ENCODE measurements at regions not wholly inside any gene's neighbourhood (a gene's known extent, or its start where the extent isn't known, plus 50 kb on each side); places are given as distances from the start of the nearest gene placed in this dataset.
"Not testable (repeated sequence)": the region's sequence is repeated elsewhere in the genome, so short reads cannot be mapped to it uniquely, and the experiment has no call there.

DNA sequence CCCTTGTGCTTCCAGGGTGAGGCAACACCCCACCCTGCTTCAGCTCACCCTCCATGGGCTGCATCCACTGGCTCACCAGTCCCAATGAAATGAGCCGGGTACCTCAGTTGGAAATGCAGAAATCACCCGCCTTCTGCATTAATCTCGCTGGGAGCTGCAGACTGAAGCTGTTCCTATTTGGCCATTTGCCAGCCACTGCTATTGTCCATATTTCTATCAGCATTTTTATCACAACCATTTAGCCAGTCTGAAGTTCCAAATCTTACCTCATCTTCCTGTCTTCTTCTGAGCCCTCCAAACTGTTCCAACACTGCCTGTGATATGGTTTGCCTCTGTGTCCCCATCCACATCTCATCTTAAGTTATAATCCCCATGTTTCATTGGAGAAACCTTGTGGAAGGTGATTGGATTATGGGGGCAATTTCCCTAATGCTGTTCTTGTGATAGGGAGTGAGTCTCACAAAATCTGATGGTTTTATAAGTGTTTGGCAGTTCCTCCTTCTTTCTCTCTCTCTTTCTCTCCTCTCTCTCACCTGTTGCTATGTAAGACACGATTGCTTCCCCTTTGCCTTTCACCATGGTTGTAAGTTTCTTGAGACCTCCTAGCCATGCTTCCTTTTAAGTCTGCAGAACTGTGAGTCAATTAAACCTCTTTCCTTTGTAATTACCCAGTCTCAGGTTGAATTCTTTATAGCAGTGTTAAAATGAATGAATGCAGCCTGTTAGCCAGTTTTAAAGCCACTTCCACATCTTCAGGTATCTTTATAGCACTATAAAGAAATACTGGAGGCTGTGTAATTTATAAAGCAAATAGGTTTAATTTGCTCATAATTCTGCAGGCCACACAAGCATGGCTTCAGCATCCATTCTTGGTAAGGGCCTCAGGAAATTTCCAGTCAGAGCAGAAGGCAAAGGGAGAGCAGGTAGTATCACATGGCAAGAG lies 203.5 kb downstream of the FCRL5 start:
- Mint-ChIP-seq H3K4me3 (ENCODE audit: unreplicated experiment) (no peak overlapping the region), H3K27me3 (ENCODE audit: insufficient read depth, unreplicated experiment) (no peaks in the 10 kb centered on the region), H3K9me3 (ENCODE audit: unreplicated experiment) (peaks cover 41% of the 10 kb centered on the region), H3K4me1 (ENCODE audit: low read depth, unreplicated experiment) (no peaks in the 10 kb centered on the region), H3K36me3 (ENCODE audit: insufficient read depth, unreplicated experiment) (no peaks in the 10 kb centered on the region), H3K27ac (ENCODE audit: unreplicated experiment) (no peak overlapping the region)
- H3K4me1 ChIP-seq, result peaks cover 5% of the 10 kb centered on the region; the same call in 1 of the 2 replicates
- TF ChIP-seq, protein P1, sequence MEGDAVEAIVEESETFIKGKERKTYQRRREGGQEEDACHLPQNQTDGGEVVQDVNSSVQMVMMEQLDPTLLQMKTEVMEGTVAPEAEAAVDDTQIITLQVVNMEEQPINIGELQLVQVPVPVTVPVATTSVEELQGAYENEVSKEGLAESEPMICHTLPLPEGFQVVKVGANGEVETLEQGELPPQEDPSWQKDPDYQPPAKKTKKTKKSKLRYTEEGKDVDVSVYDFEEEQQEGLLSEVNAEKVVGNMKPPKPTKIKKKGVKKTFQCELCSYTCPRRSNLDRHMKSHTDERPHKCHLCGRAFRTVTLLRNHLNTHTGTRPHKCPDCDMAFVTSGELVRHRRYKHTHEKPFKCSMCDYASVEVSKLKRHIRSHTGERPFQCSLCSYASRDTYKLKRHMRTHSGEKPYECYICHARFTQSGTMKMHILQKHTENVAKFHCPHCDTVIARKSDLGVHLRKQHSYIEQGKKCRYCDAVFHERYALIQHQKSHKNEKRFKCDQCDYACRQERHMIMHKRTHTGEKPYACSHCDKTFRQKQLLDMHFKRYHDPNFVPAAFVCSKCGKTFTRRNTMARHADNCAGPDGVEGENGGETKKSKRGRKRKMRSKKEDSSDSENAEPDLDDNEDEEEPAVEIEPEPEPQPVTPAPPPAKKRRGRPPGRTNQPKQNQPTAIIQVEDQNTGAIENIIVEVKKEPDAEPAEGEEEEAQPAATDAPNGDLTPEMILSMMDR (IDR thresholded peaks at IDR 0.05; ENCODE audit: insufficient read depth in 1 of 2, low read depth in 1 of 2, low read length in 1 of 2, severe bottlenecking in 1 of 2, unreplicated experiment in 1 of 2), result no peak
- no peaks in the 10 kb centered on the region for H3K36me3 ChIP-seq (ENCODE audit: control insufficient read depth, insufficient read depth, low read length)
- H3K4me3 ChIP-seq (ENCODE audit: low read depth, low read length), result no peak overlapping the region
- BruUV-seq (replicated peaks), result no TSS peak
- ChIA-PET POLR2A (no interaction called here), CTCF (no interaction called here)
- intact Hi-C loops (cut with micrococcal nuclease; ENCODE audit: unreplicated experiment), result no loop called here
- H3K27me3 ChIP-seq (replicated peaks; ENCODE audit: control insufficient read depth, insufficient read depth, low read length), result no peaks in the 10 kb centered on the region
- H3K9me3 ChIP-seq, result no peaks in the 10 kb centered on the region
- DNase-seq, result no peak

DNA sequence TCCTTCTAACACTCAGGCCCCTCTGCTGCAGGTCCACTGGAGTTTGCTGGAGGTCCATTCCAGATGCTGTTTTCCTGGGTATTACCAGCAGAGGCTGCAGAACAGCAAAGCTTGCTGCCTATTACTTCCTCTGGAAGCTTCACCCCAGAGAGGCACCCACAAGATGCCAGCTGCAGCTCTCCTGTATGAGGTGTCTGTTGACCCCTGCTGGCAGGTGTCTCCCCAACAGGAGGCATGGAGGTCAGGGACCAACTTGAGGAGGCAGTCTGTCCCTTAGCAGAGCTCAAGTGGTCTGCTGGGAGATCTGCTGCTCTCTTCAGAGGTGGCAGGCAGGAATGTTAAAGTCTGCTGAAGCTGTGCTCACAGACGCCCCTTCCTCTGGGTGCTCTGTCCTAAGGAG lies 204.8 kb downstream of the FCRL5 start:
- Histone ChIP-seq H3K27me3 (replicated peaks; ENCODE audit: control insufficient read depth, insufficient read depth, low read length) (no peaks in the 10 kb centered on the region), H3K4me1 (peaks cover 5% of the 10 kb centered on the region; the same call in 1 of the 2 replicates), H3K36me3 (ENCODE audit: control insufficient read depth, insufficient read depth, low read length) (no peaks in the 10 kb centered on the region), H3K9me3 (no peaks in the 10 kb centered on the region), H3K4me3 (ENCODE audit: low read depth, low read length) (no peak overlapping the region)
- peaks cover 41% of the 10 kb centered on the region for H3K9me3 Mint-ChIP-seq (ENCODE audit: unreplicated experiment)
- ChIA-PET CTCF (no interaction called here), POLR2A (no interaction called here)
- H3K36me3 Mint-ChIP-seq (ENCODE audit: insufficient read depth, unreplicated experiment), result no peaks in the 10 kb centered on the region
- H3K4me3 Mint-ChIP-seq (ENCODE audit: unreplicated experiment), result no peak overlapping the region
- no peaks in the 10 kb centered on the region for H3K4me1 Mint-ChIP-seq (ENCODE audit: low read depth, unreplicated experiment)
- intact Hi-C loops (cut with micrococcal nuclease; ENCODE audit: unreplicated experiment), result no loop called here
- H3K27ac Mint-ChIP-seq (ENCODE audit: unreplicated experiment), result no peak overlapping the region
- no peak for DNase-seq
- no peaks in the 10 kb centered on the region for H3K27me3 Mint-ChIP-seq (ENCODE audit: insufficient read depth, unreplicated experiment)
- no TSS peak for BruUV-seq (replicated peaks)
- TF ChIP-seq, protein P1 (IDR thresholded peaks at IDR 0.05; ENCODE audit: insufficient read depth in 1 of 2, low read depth in 1 of 2, low read length in 1 of 2, severe bottlenecking in 1 of 2, unreplicated experiment in 1 of 2), result no peak

DNA sequence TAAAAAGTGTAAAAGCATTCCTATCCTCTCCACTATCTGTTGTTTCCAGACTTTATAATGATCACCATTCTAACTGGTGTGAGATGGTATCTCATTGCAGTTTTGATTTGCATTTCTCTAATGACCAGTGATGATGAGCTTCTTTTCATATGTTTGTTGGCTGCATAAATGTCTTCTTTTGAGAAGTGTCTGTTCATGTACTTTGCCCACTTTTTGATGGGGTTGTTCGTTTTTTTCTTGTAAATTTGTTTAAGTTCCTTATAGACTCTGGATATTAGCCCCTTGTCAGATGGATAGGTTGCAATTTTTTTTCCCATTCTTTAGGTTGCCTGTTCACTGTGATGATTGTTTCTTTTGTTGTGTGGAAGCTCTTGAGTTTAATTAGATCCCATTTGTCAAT lies 199.6 kb upstream of the ETV3 start:
- H3K9me3 ChIP-seq; intact Hi-C loops (cut with micrococcal nuclease; ENCODE audit: unreplicated experiment); CTCF ChIA-PET; H3K4me3 Mint-ChIP-seq (ENCODE audit: unreplicated experiment); H3K36me3 Mint-ChIP-seq (ENCODE audit: insufficient read depth, unreplicated experiment); H3K27me3 Mint-ChIP-seq (ENCODE audit: insufficient read depth, unreplicated experiment); DNase-seq; BruUV-seq (replicated peaks); H3K27ac Mint-ChIP-seq (ENCODE audit: unreplicated experiment); H3K27me3 ChIP-seq (replicated peaks; ENCODE audit: control insufficient read depth, insufficient read depth, low read length); H3K4me3 ChIP-seq (ENCODE audit: low read depth, low read length); H3K4me1 ChIP-seq; POLR2A ChIA-PET; H3K36me3 ChIP-seq (ENCODE audit: control insufficient read depth, insufficient read depth, low read length); H3K4me1 Mint-ChIP-seq (ENCODE audit: low read depth, unreplicated experiment): not testable (repeated sequence)
- H3K9me3 Mint-ChIP-seq (ENCODE audit: unreplicated experiment), result peaks cover 11% of the 10 kb centered on the region

Measured in Caco-2 (cell line).